ENCODE measurements at regions not wholly inside any gene's neighbourhood (a gene's known extent, or its start where the extent isn't known, plus 50 kb on each side); places are given as distances from the start of the nearest gene placed in this dataset.
"Not testable (repeated sequence)": the region's sequence is repeated elsewhere in the genome, so short reads cannot be mapped to it uniquely, and the experiment has no call there.

- TF ChIP-seq CTCF (IDR thresholded peaks at IDR 0.05): no peak
- no peaks in the 10 kb centered on the region for H3K36me3 Mint-ChIP-seq (ENCODE audit: low read depth)
- H3K27ac Mint-ChIP-seq: no peak overlapping the region
- H3K9me3 ChIP-seq (ENCODE audit: control insufficient read depth in 1 of 2, insufficient read depth in 1 of 2, low read length in 2 of 2): peaks cover 0 to 7% of the 10 kb centered on the region in 2 experiments
- intact Hi-C loops (cut with DNase I, micrococcal nuclease): no loop called here
- H3K27me3 ChIP-seq (ENCODE audit: control insufficient read depth in 1 of 2, insufficient read depth in 2 of 2, low read length in 2 of 2): no peaks in the 10 kb centered on the region
- no peaks in the 10 kb centered on the region for H3K4me1 Mint-ChIP-seq (ENCODE audit: low read depth)
- no peak overlapping the region for H3K4me3 ChIP-seq (ENCODE audit: low read length)
- DNase-seq: no peak
- CTCF ChIA-PET: no interaction called here
- no peaks in the 10 kb centered on the region for H3K4me1 ChIP-seq (ENCODE audit: insufficient read depth, low read length)
- H3K27ac ChIP-seq (ENCODE audit: low read depth in 1 of 2, low read length in 2 of 2): no peak overlapping the region
- no peak overlapping the region for H3K4me3 Mint-ChIP-seq
- no peaks in the 10 kb centered on the region for H3K9me3 Mint-ChIP-seq
- H3K36me3 ChIP-seq (ENCODE audit: insufficient read depth, low read length): no peaks in the 10 kb centered on the region
- H3K27me3 Mint-ChIP-seq: no peaks in the 10 kb centered on the region
- no peak for ATAC-seq (ENCODE audit: poor library complexity)
- POLR2A ChIA-PET: no interaction called here
These were observed 95.7 kb upstream of the ARMC3 start for GRCh38 chr10:22832066-22832602.

- H3K36me3 ChIP-seq (ENCODE audit: insufficient read depth, low read length): no peaks in the 10 kb centered on the region
- TF ChIP-seq CTCF (IDR thresholded peaks at IDR 0.05): no peak
- intact Hi-C loops (cut with DNase I, micrococcal nuclease): no loop called here
- Mint-ChIP-seq H3K36me3 (ENCODE audit: low read depth) (no peaks in the 10 kb centered on the region), H3K4me3 (no peak overlapping the region), H3K9me3 (no peaks in the 10 kb centered on the region), H3K27ac (no peak overlapping the region), H3K27me3 (no peaks in the 10 kb centered on the region), H3K4me1 (ENCODE audit: low read depth) (no peaks in the 10 kb centered on the region)
- no peak overlapping the region for H3K4me3 ChIP-seq (ENCODE audit: low read length)
- H3K4me1 ChIP-seq (ENCODE audit: insufficient read depth, low read length): no peaks in the 10 kb centered on the region
- peaks cover 0 to 7% of the 10 kb centered on the region in 2 experiments for H3K9me3 ChIP-seq (ENCODE audit: control insufficient read depth in 1 of 2, insufficient read depth in 1 of 2, low read length in 2 of 2)
- DNase-seq: no peak
- ChIA-PET CTCF (no interaction called here), POLR2A (no interaction called here)
- H3K27me3 ChIP-seq (ENCODE audit: control insufficient read depth in 1 of 2, insufficient read depth in 2 of 2, low read length in 2 of 2): no peaks in the 10 kb centered on the region
- H3K27ac ChIP-seq (ENCODE audit: low read depth in 1 of 2, low read length in 2 of 2): no peak overlapping the region
- no peak for ATAC-seq (ENCODE audit: poor library complexity)
These were observed 96.3 kb upstream of the ARMC3 start for GRCh38 chr10:22831586-22831985.

GRCh38 chr10:22828712-22829111 is 99.1 kb upstream of the ARMC3 start:
- H3K27ac Mint-ChIP-seq; intact Hi-C loops (cut with DNase I, micrococcal nuclease); H3K4me1 Mint-ChIP-seq (ENCODE audit: low read depth); H3K27ac ChIP-seq (ENCODE audit: low read depth in 1 of 2, low read length in 2 of 2); CTCF ChIA-PET; DNase-seq; H3K27me3 Mint-ChIP-seq; H3K36me3 Mint-ChIP-seq (ENCODE audit: low read depth); H3K4me1 ChIP-seq (ENCODE audit: insufficient read depth, low read length); POLR2A ChIA-PET; H3K9me3 Mint-ChIP-seq; H3K36me3 ChIP-seq (ENCODE audit: insufficient read depth, low read length); H3K4me3 ChIP-seq (ENCODE audit: low read length); H3K27me3 ChIP-seq (ENCODE audit: control insufficient read depth in 1 of 2, insufficient read depth in 2 of 2, low read length in 2 of 2); H3K4me3 Mint-ChIP-seq; ATAC-seq (ENCODE audit: poor library complexity): not testable (repeated sequence)
- peaks cover 0 to 10% of the 10 kb centered on the region in 2 experiments for H3K9me3 ChIP-seq (ENCODE audit: control insufficient read depth in 1 of 2, insufficient read depth in 1 of 2, low read length in 2 of 2)

GRCh38 chr10:22825841-22826240 is 102.0 kb upstream of the ARMC3 start:
- no peaks in the 10 kb centered on the region for H3K4me1 Mint-ChIP-seq (ENCODE audit: low read depth)
- ChIA-PET POLR2A (no interaction called here), CTCF (no interaction called here)
- Histone ChIP-seq H3K27ac (ENCODE audit: low read depth in 1 of 2, low read length in 2 of 2) (no peak overlapping the region), H3K27me3 (ENCODE audit: control insufficient read depth in 1 of 2, insufficient read depth in 2 of 2, low read length in 2 of 2) (no peaks in the 10 kb centered on the region), H3K4me1 (ENCODE audit: insufficient read depth, low read length) (no peaks in the 10 kb centered on the region), H3K36me3 (ENCODE audit: insufficient read depth, low read length) (no peaks in the 10 kb centered on the region), H3K4me3 (ENCODE audit: low read length) (no peak overlapping the region), H3K9me3 (ENCODE audit: control insufficient read depth in 1 of 2, insufficient read depth in 1 of 2, low read length in 2 of 2) (peaks cover 0 to 4% of the 10 kb centered on the region in 2 experiments)
- H3K27me3 Mint-ChIP-seq: peaks cover 5% of the 10 kb centered on the region
- no peak for TF ChIP-seq CTCF (IDR thresholded peaks at IDR 0.05)
- no peaks in the 10 kb centered on the region for H3K36me3 Mint-ChIP-seq (ENCODE audit: low read depth)
- no peaks in the 10 kb centered on the region for H3K9me3 Mint-ChIP-seq
- H3K27ac Mint-ChIP-seq: no peak overlapping the region
- DNase-seq (no peak), ATAC-seq (ENCODE audit: poor library complexity) (no peak)
- no peak overlapping the region for H3K4me3 Mint-ChIP-seq
- intact Hi-C loops (cut with DNase I, micrococcal nuclease): no loop called here
